ENCODE measurements at regions not wholly inside any gene's neighbourhood (a gene's known extent, or its start where the extent isn't known, plus 50 kb on each side); places are given as distances from the start of the nearest gene placed in this dataset.

DNA sequence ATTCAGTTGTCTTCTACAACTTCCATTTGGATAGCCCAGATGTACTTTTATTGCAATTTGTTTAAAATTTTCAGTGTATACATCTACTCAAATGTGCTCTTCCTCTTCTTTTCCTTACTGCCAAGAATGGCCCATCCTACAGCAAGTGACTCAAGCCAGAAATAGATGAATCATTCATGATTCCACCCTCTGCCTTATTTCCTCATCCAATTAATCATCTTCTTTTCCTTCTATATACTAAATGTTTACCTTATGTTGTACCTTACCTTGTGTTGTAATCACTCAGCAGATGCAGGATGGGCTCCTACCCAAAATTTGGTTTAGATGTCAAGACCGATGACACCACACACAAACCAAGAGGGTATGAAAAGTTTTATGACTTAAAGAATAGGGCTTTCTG is 437.8 kb downstream of the GRXCR1 start:
- TF ChIP-seq, protein P1, sequence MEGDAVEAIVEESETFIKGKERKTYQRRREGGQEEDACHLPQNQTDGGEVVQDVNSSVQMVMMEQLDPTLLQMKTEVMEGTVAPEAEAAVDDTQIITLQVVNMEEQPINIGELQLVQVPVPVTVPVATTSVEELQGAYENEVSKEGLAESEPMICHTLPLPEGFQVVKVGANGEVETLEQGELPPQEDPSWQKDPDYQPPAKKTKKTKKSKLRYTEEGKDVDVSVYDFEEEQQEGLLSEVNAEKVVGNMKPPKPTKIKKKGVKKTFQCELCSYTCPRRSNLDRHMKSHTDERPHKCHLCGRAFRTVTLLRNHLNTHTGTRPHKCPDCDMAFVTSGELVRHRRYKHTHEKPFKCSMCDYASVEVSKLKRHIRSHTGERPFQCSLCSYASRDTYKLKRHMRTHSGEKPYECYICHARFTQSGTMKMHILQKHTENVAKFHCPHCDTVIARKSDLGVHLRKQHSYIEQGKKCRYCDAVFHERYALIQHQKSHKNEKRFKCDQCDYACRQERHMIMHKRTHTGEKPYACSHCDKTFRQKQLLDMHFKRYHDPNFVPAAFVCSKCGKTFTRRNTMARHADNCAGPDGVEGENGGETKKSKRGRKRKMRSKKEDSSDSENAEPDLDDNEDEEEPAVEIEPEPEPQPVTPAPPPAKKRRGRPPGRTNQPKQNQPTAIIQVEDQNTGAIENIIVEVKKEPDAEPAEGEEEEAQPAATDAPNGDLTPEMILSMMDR (IDR thresholded peaks at IDR 0.05 in 8 of 11, conservative IDR thresholded peaks at IDR 0.05 in 3 of 11): no peak
- TF ChIP-seq POLR2A (IDR thresholded peaks at IDR 0.05): no peak
